Ishikawa (cell line): ENCODE measurements at regions not wholly inside any gene's neighbourhood (a gene's known extent, or its start where the extent isn't known, plus 50 kb on each side); places are given as distances from the start of the nearest gene placed in this dataset.

Source experiments
- CEBPB ChIP-seq: IDR thresholded peaks from 2 replicates; pipeline ENCODE4 v1.6.1; 2012
- CREB1 ChIP-seq: IDR thresholded peaks from 2 replicates; pipeline ENCODE4 v1.6.1; 2012; ENCODE audit warnings: low read depth
- EGR1 ChIP-seq: IDR thresholded peaks from 2 replicates; pipeline ENCODE4 v1.6.1; 2012
- EP300 ChIP-seq: IDR thresholded peaks from 2 replicates; pipeline ENCODE4 v1.6.1; 2012; ENCODE audit warnings: borderline replicate concordance
- FOXM1 ChIP-seq: IDR thresholded peaks from 2 replicates; pipeline ENCODE4 v1.6.1; 2012; ENCODE audit warnings: low read depth, borderline replicate concordance
- NFIC ChIP-seq: IDR thresholded peaks from 2 replicates; pipeline ENCODE4 v1.6.1; 2012
- RAD21 ChIP-seq: IDR thresholded peaks from 2 replicates; pipeline ENCODE4 v1.6.1; 2012; ENCODE audit warnings: low read depth
- TAF1 ChIP-seq: IDR thresholded peaks from 2 replicates; pipeline ENCODE4 v1.6.1; 2012; ENCODE audit warnings: low read depth, mild to moderate bottlenecking
- TCF12 ChIP-seq: IDR thresholded peaks from 2 replicates; pipeline ENCODE4 v1.6.1; 2012; ENCODE audit warnings: low read depth
- TEAD4 ChIP-seq: IDR thresholded peaks from 2 replicates; pipeline ENCODE4 v1.6.1; 2012
- YY1 ChIP-seq: IDR thresholded peaks from 2 replicates; pipeline ENCODE4 v1.6.1; 2012; ENCODE audit warnings: low read depth
- ZBTB7A ChIP-seq: IDR thresholded peaks from 2 replicates; pipeline ENCODE4 v1.6.1; 2012; ENCODE audit warnings: low read depth
- TF ChIP-seq, protein P1 (sequence below): IDR thresholded peaks from 2 replicates; pipeline ENCODE4 v1.6.1; 2012; ENCODE audit warnings: low read depth, mild to moderate bottlenecking
- TF ChIP-seq, protein P2 (sequence below): IDR thresholded peaks from 2 replicates; pipeline ENCODE4 v1.6.1; 2012
- TF ChIP-seq, protein P3 (sequence below): IDR thresholded peaks from 2 replicates; pipeline ENCODE4 v1.6.1; 2012

DNA sequence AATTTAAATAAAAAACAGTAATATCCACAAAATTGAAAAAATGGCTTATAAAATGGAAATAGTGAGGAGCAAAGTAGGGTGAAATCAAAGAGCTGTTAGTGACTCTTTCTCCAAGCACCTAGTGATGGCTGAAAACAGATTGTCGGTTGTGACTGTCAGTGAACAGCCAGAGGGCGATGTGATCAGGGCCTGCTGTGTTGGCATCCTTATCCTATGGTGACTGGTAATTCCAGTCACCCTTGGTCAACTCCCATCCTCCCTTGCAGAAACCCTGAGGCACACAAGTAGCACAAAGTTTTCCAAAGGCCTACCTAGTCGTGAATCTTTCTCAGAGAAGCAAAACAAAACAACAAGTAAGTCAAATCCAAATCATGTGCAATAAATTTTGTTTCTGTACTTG lies 599.8 kb upstream of the CXADR start:
- TF ChIP-seq NFIC (no peak), TEAD4 (no peak), RAD21 (peak; percentile 16; the same call in 1 of the 2 replicates)

DNA sequence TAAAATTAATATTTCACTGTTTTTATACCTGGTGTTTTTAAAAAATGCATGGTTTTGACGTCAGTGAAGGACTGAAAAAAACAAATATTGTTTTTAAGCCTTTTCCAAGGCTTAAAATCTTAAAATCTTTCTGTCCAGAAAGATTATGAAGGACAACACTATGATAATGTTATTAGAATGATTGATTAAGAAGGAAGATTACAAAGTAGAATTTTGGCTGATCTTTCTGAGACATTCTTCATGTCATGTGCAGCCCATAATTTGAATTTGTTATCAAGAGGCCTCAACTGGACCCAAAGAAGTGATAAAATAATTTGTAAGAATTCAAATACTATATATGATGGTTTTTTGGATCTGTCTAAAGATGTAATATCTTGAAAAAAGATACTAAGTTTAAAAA lies 584.4 kb upstream of the CXADR start:
- TF ChIP-seq, protein P1, sequence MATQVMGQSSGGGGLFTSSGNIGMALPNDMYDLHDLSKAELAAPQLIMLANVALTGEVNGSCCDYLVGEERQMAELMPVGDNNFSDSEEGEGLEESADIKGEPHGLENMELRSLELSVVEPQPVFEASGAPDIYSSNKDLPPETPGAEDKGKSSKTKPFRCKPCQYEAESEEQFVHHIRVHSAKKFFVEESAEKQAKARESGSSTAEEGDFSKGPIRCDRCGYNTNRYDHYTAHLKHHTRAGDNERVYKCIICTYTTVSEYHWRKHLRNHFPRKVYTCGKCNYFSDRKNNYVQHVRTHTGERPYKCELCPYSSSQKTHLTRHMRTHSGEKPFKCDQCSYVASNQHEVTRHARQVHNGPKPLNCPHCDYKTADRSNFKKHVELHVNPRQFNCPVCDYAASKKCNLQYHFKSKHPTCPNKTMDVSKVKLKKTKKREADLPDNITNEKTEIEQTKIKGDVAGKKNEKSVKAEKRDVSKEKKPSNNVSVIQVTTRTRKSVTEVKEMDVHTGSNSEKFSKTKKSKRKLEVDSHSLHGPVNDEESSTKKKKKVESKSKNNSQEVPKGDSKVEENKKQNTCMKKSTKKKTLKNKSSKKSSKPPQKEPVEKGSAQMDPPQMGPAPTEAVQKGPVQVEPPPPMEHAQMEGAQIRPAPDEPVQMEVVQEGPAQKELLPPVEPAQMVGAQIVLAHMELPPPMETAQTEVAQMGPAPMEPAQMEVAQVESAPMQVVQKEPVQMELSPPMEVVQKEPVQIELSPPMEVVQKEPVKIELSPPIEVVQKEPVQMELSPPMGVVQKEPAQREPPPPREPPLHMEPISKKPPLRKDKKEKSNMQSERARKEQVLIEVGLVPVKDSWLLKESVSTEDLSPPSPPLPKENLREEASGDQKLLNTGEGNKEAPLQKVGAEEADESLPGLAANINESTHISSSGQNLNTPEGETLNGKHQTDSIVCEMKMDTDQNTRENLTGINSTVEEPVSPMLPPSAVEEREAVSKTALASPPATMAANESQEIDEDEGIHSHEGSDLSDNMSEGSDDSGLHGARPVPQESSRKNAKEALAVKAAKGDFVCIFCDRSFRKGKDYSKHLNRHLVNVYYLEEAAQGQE = no peak
- TF ChIP-seq, protein P2, sequence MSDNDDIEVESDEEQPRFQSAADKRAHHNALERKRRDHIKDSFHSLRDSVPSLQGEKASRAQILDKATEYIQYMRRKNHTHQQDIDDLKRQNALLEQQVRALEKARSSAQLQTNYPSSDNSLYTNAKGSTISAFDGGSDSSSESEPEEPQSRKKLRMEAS = no peak
- TF ChIP-seq TEAD4 = no peak
- no peak for TF ChIP-seq TCF12
- no peak for TF ChIP-seq NFIC
- no peak for TF ChIP-seq EP300
- no peak for TF ChIP-seq TAF1

DNA sequence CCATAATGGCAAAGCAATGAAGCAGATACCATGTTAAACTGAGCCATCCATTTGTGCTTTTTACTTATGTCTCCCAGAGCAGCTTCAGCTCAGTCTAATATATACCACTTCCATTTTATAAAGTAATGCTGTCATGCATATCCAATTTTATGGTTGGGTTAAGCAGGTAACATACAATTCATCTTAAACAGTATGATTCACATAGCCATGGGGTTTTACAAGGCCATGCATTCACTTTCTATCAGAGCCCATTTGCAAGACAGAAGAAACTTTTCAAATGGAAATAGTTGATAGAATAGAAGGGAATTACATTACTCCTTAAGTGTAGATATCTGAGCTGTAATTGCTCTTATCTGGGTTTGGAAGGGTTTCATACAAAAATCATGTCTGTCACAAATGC lies 580.5 kb upstream of the CXADR start:
- TF ChIP-seq YY1 (no peak), TAF1 (no peak), FOXM1 (no peak), NFIC (no peak), CEBPB (no peak), CREB1 (no peak)
- TF ChIP-seq, protein P3, sequence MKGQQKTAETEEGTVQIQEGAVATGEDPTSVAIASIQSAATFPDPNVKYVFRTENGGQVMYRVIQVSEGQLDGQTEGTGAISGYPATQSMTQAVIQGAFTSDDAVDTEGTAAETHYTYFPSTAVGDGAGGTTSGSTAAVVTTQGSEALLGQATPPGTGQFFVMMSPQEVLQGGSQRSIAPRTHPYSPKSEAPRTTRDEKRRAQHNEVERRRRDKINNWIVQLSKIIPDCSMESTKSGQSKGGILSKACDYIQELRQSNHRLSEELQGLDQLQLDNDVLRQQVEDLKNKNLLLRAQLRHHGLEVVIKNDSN = no peak

DNA sequence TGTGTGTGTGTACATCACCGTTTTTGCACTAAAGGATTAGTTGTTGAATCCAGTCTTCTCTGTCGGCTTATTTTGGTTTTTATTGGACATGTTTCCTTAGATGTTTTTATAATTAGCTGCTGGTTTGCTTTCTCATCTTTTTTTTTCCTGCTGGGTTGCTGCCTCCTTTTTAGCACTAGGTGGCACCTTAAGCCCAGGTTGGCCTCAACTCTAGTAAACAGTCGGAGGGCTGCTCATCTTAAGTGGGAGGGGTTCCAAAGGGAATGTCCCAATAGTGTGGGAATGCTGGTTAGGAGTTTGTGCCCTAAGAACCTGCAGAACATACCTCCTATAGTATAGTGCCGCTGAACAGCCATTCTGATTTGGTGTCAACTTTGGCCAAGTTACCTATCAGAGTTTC lies 570.1 kb upstream of the CXADR start:
- TF ChIP-seq TCF12 (no peak), CREB1 (no peak), FOXM1 (no peak), CEBPB (0 out of 2 replicates have a peak, but pooled peaks have one; percentile 12), RAD21 (peak; percentile 93)

DNA sequence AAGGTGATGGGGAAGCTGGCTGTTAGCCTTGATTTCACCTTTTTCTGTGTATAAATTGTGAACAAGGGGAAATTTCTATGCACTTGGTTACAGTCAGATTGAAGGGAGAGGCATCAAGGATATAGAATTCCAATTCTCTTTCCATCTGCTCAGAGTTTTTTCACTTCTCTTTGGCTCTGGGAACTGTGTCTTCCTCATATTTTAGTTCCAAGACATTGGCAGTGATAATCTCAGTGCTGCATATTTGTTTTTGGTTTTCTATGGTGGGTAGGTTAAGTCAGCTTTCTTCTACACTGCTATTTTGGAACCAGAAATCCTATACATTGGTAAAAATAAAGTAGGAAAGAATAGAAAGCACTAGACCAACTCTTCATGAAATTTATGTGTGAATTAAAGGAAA lies 569.6 kb upstream of the CXADR start:
- no peak for TF ChIP-seq EGR1
- TF ChIP-seq TCF12 = no peak
- no peak for TF ChIP-seq TEAD4
- no peak for TF ChIP-seq RAD21
- TF ChIP-seq FOXM1 = no peak
- TF ChIP-seq EP300 = no peak
- TF ChIP-seq CREB1 = no peak
- TF ChIP-seq YY1 = no peak
- TF ChIP-seq, protein P2 = no peak
- no peak for TF ChIP-seq ZBTB7A
- no peak for TF ChIP-seq TAF1
- TF ChIP-seq NFIC = no peak
- no peak for TF ChIP-seq CEBPB
- TF ChIP-seq, protein P3 = no peak
- TF ChIP-seq, protein P1 = no peak

DNA sequence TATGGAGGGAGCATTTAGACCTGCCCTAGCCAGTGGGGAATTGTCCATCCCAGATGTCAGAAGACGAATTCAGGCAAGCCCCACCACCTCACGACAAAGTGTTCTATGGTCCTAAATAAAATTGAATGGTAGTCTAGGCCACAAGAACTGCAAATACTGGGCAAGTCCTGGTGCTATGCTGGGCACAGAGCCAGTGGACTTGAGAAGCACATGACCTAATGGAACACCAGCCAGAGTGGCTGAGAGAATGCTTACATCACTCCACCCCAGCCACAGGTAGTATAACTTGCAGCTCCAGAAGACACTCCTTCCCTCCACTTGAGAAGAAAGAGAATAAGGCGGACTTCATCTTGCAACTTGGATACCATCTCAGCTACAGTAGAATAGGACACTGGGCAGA lies 567.3 kb upstream of the CXADR start:
- TF ChIP-seq FOXM1 (no peak), TAF1 (no peak), EP300 (no peak), ZBTB7A (no peak), CREB1 (no peak), CEBPB (no peak), NFIC (no peak), TEAD4 (no peak), TCF12 (no peak), RAD21 (no peak), YY1 (no peak), EGR1 (no peak)
- TF ChIP-seq, protein P1 = no peak
- TF ChIP-seq, protein P2 = no peak
- TF ChIP-seq, protein P3 = no peak
